Suprapubic skin (tissue), 4 donors: ENCODE measurements at regions not wholly inside any gene's neighbourhood (a gene's known extent, or its start where the extent isn't known, plus 50 kb on each side); places are given as distances from the start of the nearest gene placed in this dataset.

Experiments used
- DNase-seq, 2 donors: peaks; one replicate each; pipeline ENCODE4 v3.0.0-alpha.2; 2019; ENCODE audit warnings: low spot score in 2 of 2
- H3K27ac ChIP-seq: fragments of 200-600 bp; sonication (generic); one replicate; pipeline ENCODE4 v1.5.1; 2019
- H3K27me3 ChIP-seq: fragments of 200-600 bp; sonication (generic); one replicate; pipeline ENCODE4 v1.5.1; 2019
- H3K36me3 ChIP-seq: fragments of 200-600 bp; sonication (generic); one replicate; pipeline ENCODE4 v1.5.1; 2019
- H3K4me1 ChIP-seq: fragments of 200-600 bp; sonication (generic); one replicate; pipeline ENCODE4 v1.5.1; 2019
- H3K4me3 ChIP-seq: fragments of 200-600 bp; sonication (generic); one replicate; pipeline ENCODE4 v1.5.1; 2019; ENCODE audit warnings: mild to moderate bottlenecking
- H3K9me3 ChIP-seq: fragments of 200-600 bp; sonication (generic); one replicate; pipeline ENCODE4 v1.5.1; 2019
- EP300 ChIP-seq: sonication (generic); formaldehyde crosslinking; IDR thresholded peaks from one replicate; pipeline ENCODE4 v1.6.1; 2017; ENCODE audit warnings: antibody characterized with exemption
- POLR2A ChIP-seq, 2 donors: fragments of 450-650 bp; IDR thresholded peaks; one replicate each; pipeline ENCODE4 v1.6.1; 2017; ENCODE audit warnings: antibody characterized with exemption in 2 of 2, mild to moderate bottlenecking in 2 of 2, moderate library complexity in 2 of 2
- POLR2AphosphoS5 ChIP-seq, 3 donors: sonication (generic); formaldehyde crosslinking; IDR thresholded peaks; one replicate each; pipeline ENCODE4 v1.6.1; 2017; ENCODE audit warnings: antibody characterized with exemption in 3 of 3
- WGBS: methylation state at CpG from one replicate; pipeline ENCODE4 v1.1.5; 2018; 5-methylcytosine and 5-hydroxymethylcytosine counted together
- TF ChIP-seq, protein P1 (sequence below), 2 donors: fragments of 200-600 bp in 1 of 2; fragments of 450-650 bp in 1 of 2; sonication (generic) in 1 of 2; IDR thresholded peaks; one replicate each; pipeline ENCODE4 v1.5.1; 2016 to 2019; ENCODE audit warnings: antibody characterized with exemption in 2 of 2, mild to moderate bottlenecking in 1 of 2, moderate library complexity in 1 of 2

DNA sequence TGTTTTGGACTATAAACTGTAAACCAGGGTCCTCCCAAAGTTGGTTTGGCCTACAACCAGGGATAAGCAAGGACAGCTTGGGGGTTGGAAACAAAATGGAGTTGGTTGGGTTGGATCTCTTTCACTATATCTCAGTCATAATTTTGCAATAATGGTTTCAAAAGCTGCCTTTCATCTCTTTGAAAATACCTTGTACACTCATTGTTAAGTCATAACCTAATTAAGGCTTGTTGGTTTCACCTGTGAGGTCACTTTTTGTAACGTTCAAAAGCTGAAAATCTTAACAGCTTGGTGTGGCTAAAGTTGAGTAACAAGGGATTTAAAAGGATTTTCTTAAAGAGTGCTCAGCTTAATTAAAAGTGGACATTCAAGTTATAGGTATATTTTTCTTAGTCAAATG lies 476.1 kb downstream of the IPMK start:
- Histone ChIP-seq H3K4me3 (no peak overlapping the region), H3K27ac (no peak overlapping the region), H3K27me3 (no peaks in the 10 kb centered on the region), H3K36me3 (no peaks in the 10 kb centered on the region), H3K9me3 (no peaks in the 10 kb centered on the region), H3K4me1 (no peaks in the 10 kb centered on the region)
- TF ChIP-seq EP300, result no peak
- TF ChIP-seq, protein P1, sequence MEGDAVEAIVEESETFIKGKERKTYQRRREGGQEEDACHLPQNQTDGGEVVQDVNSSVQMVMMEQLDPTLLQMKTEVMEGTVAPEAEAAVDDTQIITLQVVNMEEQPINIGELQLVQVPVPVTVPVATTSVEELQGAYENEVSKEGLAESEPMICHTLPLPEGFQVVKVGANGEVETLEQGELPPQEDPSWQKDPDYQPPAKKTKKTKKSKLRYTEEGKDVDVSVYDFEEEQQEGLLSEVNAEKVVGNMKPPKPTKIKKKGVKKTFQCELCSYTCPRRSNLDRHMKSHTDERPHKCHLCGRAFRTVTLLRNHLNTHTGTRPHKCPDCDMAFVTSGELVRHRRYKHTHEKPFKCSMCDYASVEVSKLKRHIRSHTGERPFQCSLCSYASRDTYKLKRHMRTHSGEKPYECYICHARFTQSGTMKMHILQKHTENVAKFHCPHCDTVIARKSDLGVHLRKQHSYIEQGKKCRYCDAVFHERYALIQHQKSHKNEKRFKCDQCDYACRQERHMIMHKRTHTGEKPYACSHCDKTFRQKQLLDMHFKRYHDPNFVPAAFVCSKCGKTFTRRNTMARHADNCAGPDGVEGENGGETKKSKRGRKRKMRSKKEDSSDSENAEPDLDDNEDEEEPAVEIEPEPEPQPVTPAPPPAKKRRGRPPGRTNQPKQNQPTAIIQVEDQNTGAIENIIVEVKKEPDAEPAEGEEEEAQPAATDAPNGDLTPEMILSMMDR (IDR thresholded peaks at IDR 0.05), result no peak
- TF ChIP-seq POLR2AphosphoS5 (IDR thresholded peaks at IDR 0.05), result no peak
- no peak for TF ChIP-seq POLR2A (IDR thresholded peaks at IDR 0.05)
- no peak for DNase-seq
- 50% methylated on average over 1 of the region's 1 CpG for WGBS

DNA sequence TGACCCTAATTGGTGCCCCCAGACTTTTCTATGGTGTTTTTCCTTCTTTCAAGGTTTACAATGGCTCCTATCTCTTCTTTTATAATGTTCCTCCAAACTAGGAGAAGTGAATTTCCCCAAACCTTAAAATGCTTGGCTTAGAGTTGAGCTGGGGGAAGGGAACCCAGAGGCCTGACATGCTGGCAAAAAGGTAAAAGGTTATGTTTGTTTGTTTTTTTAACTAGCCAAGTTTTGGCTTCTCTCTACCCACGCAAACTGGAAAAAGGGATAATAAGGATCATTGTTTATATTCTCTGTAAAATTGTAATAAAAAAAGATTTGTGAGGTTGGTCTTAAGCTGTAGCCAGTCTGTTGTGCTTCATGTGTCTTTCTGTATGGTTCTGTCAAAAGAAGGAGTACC lies 477.0 kb downstream of the IPMK start:
- DNase-seq, result no peak
- Histone ChIP-seq H3K27me3 (no peaks in the 10 kb centered on the region), H3K4me1 (no peaks in the 10 kb centered on the region), H3K9me3 (no peaks in the 10 kb centered on the region), H3K4me3 (no peak overlapping the region), H3K27ac (no peak overlapping the region), H3K36me3 (no peaks in the 10 kb centered on the region)
- 78% methylated on average over 1 of the region's 1 CpG for WGBS
- TF ChIP-seq POLR2AphosphoS5 (IDR thresholded peaks at IDR 0.05) (no peak), POLR2A (IDR thresholded peaks at IDR 0.05) (no peak), EP300 (no peak)
- TF ChIP-seq, protein P1 (IDR thresholded peaks at IDR 0.05), result no peak

DNA sequence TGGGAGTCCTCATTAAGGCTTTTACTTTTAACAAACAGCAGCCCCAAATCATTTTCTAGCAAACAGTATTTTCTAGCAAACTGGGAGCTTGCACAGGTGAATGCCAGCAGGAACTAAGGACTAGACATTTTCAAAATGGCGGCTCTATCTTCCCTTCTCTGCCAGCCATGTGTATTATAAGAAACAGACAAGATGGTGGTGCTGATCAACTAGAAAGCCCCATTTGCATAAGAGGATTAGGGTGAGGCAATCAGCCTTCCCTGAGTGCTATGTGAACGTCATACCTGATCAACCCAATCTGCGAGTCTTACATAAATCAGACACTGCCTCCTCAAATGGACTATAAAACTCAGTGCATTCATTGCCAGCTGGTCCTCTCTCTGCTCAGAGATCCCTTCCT lies 479.6 kb downstream of the IPMK start:
- Histone ChIP-seq H3K4me3 (no peak overlapping the region), H3K9me3 (no peaks in the 10 kb centered on the region), H3K27ac (no peak overlapping the region), H3K27me3 (no peaks in the 10 kb centered on the region), H3K4me1 (no peaks in the 10 kb centered on the region), H3K36me3 (no peaks in the 10 kb centered on the region)
- WGBS, result 94% methylated on average over 3 of the region's 3 CpGs
- TF ChIP-seq POLR2AphosphoS5 (IDR thresholded peaks at IDR 0.05) (no peak), POLR2A (IDR thresholded peaks at IDR 0.05) (no peak), EP300 (no peak)
- TF ChIP-seq, protein P1 (IDR thresholded peaks at IDR 0.05), result no peak
- no peak for DNase-seq

DNA sequence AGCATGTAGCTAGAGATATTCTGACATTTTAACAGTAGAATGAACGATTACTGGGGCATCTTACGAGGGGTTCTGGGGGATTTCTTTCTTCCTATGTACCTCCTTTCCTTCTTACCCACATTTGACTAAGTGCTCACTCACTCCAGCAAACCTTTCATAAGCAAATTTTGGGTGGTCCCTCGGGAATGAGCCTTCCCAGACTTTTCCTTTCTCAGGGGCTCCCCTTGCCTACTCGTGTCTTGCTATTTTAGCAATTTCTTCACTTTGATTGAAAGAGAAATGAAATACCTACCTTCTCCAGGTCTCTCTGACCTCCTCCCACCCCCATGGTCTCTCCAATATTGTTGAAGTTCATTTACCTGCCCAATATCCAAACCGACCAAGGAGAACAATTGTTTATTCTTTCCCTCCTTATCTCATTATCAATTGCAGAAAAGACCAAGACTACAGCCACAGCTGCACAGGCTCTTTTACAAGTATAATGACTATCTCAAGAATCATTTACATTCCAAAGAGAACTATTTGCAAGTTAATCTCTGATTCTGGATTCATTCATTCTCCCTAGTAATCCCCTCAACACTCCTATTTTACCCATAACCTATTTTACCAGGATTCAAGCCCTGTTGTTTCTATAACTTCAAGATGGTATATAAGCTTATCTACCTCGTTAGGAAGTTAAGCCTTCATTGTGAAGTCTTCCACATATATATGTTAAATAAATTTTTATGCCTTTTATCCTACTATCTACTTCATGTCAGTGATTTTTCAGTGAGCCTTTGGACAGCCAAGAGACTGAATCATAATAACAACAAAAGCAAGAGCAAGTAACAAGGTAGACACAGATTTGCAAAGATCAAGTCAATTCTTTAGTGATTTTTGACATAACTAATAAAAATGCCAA lies 480.6 kb downstream of the IPMK start:
- TF ChIP-seq, protein P1 (IDR thresholded peaks at IDR 0.05), result no peak
- TF ChIP-seq POLR2AphosphoS5 (IDR thresholded peaks at IDR 0.05) (no peak), POLR2A (IDR thresholded peaks at IDR 0.05) (no peak), EP300 (no peak)
- no peaks in the 10 kb centered on the region for H3K4me1 ChIP-seq
- H3K36me3 ChIP-seq, result no peaks in the 10 kb centered on the region
- 27% methylated on average over 6 of the region's 6 CpGs for WGBS
- H3K4me3 ChIP-seq, result no peak overlapping the region
- no peaks in the 10 kb centered on the region for H3K27me3 ChIP-seq
- H3K27ac ChIP-seq, result no peak overlapping the region
- no peak for DNase-seq
- H3K9me3 ChIP-seq, result no peaks in the 10 kb centered on the region

DNA sequence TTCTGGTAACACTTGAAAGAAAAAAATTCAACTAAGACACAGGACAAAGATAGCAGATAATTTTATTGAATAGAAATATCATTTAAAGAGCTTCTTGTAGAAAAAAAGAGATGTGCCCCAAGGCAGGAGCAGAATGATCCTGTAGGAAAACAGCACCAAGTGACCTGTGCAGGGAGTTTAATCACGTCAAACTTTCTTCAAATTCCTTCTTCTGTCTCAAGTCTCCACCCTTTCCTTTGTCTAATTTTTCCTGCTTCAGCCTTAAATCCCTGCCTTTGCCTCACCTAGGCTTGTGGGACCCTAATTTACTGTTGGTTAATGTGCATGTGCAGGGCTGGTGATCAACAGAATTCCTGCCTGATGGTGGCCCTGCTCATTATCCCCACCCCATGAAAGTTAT lies 481.4 kb downstream of the IPMK start:
- no peak overlapping the region for H3K27ac ChIP-seq
- H3K4me3 ChIP-seq, result no peak overlapping the region
- H3K27me3 ChIP-seq, result no peaks in the 10 kb centered on the region
- no peaks in the 10 kb centered on the region for H3K4me1 ChIP-seq
- no peaks in the 10 kb centered on the region for H3K36me3 ChIP-seq
- H3K9me3 ChIP-seq, result no peaks in the 10 kb centered on the region
- DNase-seq, result no peak
- WGBS, result 11% methylated on average over 1 of the region's 1 CpG
- TF ChIP-seq POLR2A (IDR thresholded peaks at IDR 0.05) (no peak), POLR2AphosphoS5 (IDR thresholded peaks at IDR 0.05) (no peak), EP300 (no peak)
- TF ChIP-seq, protein P1 (IDR thresholded peaks at IDR 0.05), result no peak
